BLaER1 treated with 17β-estradiol and CSF1 and Interleukin-3, amounts not matched to agents 10 nM and 100 nM (cell line): ENCODE measurements at regions not wholly inside any gene's neighbourhood (a gene's known extent, or its start where the extent isn't known, plus 50 kb on each side); places are given as distances from the start of the nearest gene placed in this dataset.
A peak's percentile ranks its signal among the peaks of the same experiment; 100 is the strongest.

Experiments used
- H3K27ac ChIP-seq, 11 experiments: shearing (Covaris generic); formaldehyde crosslinking; 2 replicates each; pipeline ENCODE4 v1.8.1; 2022
- H3K27me3 ChIP-seq, 11 experiments: shearing (Covaris generic); formaldehyde crosslinking; 2 replicates each; pipeline ENCODE4 v1.8.1; 2022
- H3K36me3 ChIP-seq, 11 experiments: shearing (Covaris generic); formaldehyde crosslinking; 2 replicates each; pipeline ENCODE4 v1.8.1; 2022
- H3K4me1 ChIP-seq, 10 experiments: shearing (Covaris generic); formaldehyde crosslinking; 2 replicates each; pipeline ENCODE4 v1.8.1; 2022
- H3K4me2 ChIP-seq, 11 experiments: shearing (Covaris generic); formaldehyde crosslinking; 2 replicates each; pipeline ENCODE4 v1.8.1; 2022
- H3K4me3 ChIP-seq, 10 experiments: shearing (Covaris generic); formaldehyde crosslinking; 2 replicates each; pipeline ENCODE4 v1.8.1; 2022
- H3K9ac ChIP-seq, 11 experiments: shearing (Covaris generic); formaldehyde crosslinking; 2 replicates each; pipeline ENCODE4 v1.8.1; 2022
- H3K9me3 ChIP-seq, 11 experiments: shearing (Covaris generic); formaldehyde crosslinking; replicated peaks in 1 of 11; 2 replicates each; pipeline ENCODE4 v1.8.1; 2022
- H4K20me1 ChIP-seq, 11 experiments: shearing (Covaris generic); formaldehyde crosslinking; 2 replicates each; pipeline ENCODE4 v1.8.1; 2022
- Cebpa-rat ChIP-seq, 11 experiments: shearing (Covaris generic); IDR thresholded peaks; 2 replicates each; pipeline ENCODE4 v1.8.1; 2022

GRCh38 chr11:119983816-119984215, 154.1 kb downstream of the TRIM29 start:
- Histone ChIP-seq H4K20me1 (no peaks in the 10 kb centered on the region; a peak in 1 of 22 replicates), H3K27me3 (no peaks in the 10 kb centered on the region), H3K4me1 (peaks cover 0 to 26% (median 21%) of the 10 kb centered on the region in 10 experiments; a peak in 15 of 20 replicates), H3K9ac (no peak overlapping the region), H3K27ac (no peak overlapping the region), H3K4me2 (no peak overlapping the region), H3K4me3 (no peak overlapping the region), H3K36me3 (no peaks in the 10 kb centered on the region), H3K9me3 (no peaks in the 10 kb centered on the region)
- no peak for TF ChIP-seq Cebpa-rat (IDR thresholded peaks at IDR 0.05)

- Histone ChIP-seq H3K4me3 (no peak overlapping the region), H4K20me1 (no peaks in the 10 kb centered on the region; a peak in 1 of 22 replicates), H3K4me2 (peak overlapping the region in 8 of 11 experiments; percentile 9 to 43 (median 32); a peak in 13 of 22 replicates), H3K4me1 (peaks cover 0 to 21% (median 16%) of the 10 kb centered on the region in 10 experiments; a peak in 15 of 20 replicates), H3K9me3 (no peaks in the 10 kb centered on the region), H3K9ac (no peak overlapping the region), H3K27ac (no peak overlapping the region), H3K27me3 (no peaks in the 10 kb centered on the region), H3K36me3 (no peaks in the 10 kb centered on the region)
- no peak for TF ChIP-seq Cebpa-rat (IDR thresholded peaks at IDR 0.05)
Observed at GRCh38 chr11:119983240-119983732, 154.6 kb downstream of the TRIM29 start.

GRCh38 chr11:119982517-119983239, 155.2 kb downstream of the TRIM29 start:
- H3K4me3 ChIP-seq = no peak overlapping the region
- H3K4me2 ChIP-seq = peak overlapping the region in 8 of 11 experiments; percentile 9 to 43 (median 32); a peak in 13 of 22 replicates

DNA sequence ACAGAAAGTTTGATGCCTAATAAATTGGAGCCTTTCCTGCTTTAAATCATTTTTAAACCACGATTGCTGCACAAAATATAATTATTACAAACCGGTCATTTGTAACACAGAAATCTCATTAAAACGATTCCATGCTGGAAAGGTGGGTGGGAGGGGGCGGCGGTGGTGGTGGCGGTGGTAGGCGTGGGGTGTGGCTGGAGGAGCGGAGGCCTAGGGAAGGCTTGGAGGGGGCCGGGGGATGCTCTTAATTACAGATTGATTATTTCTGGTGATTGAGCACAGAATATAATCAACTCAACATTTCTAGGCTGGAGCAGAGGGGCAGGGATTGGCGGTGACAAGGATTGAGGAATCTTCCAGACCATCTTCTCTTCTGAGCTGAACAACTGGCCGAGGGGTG, 157.5 kb downstream of the TRIM29 start:
- no peak for TF ChIP-seq Cebpa-rat (IDR thresholded peaks at IDR 0.05)
- 0 out of 22 replicates have a peak overlapping the region, but pooled peaks of 2 of the 11 experiments have one; percentile 4 to 12 for H3K4me2 ChIP-seq
- no peaks in the 10 kb centered on the region for H3K27me3 ChIP-seq
- no peak overlapping the region for H3K9ac ChIP-seq
- no peak overlapping the region for H3K4me3 ChIP-seq
- no peaks in the 10 kb centered on the region for H3K36me3 ChIP-seq
- H3K9me3 ChIP-seq = no peaks in the 10 kb centered on the region
- H3K4me1 ChIP-seq = peaks cover 0 to 43% (median 36%) of the 10 kb centered on the region in 10 experiments; a peak in 17 of 20 replicates
- H3K27ac ChIP-seq = no peak overlapping the region
- H4K20me1 ChIP-seq = peaks cover 0 to 6% (median 0%) of the 10 kb centered on the region in 11 experiments; a peak in 3 of 22 replicates

More at GRCh38 chr11:119982517-119983239, 155.2 kb downstream of the TRIM29 start:
- TF ChIP-seq Cebpa-rat (IDR thresholded peaks at IDR 0.05) = no peak
- Histone ChIP-seq H4K20me1 (peaks cover 0 to under 1% (median 0%) of the 10 kb centered on the region in 11 experiments; a peak in 3 of 22 replicates), H3K9ac (no peak overlapping the region), H3K9me3 (no peaks in the 10 kb centered on the region), H3K27ac (no peak overlapping the region), H3K4me1 (peaks cover 0 to 22% (median 18%) of the 10 kb centered on the region in 10 experiments; a peak in 17 of 20 replicates), H3K36me3 (no peaks in the 10 kb centered on the region), H3K27me3 (no peaks in the 10 kb centered on the region)

GRCh38 chr11:119979701-119980100, 158.2 kb downstream of the TRIM29 start:
- Histone ChIP-seq H3K9me3 (no peaks in the 10 kb centered on the region), H3K4me3 (no peak overlapping the region), H3K9ac (no peak overlapping the region), H3K4me1 (peaks cover 0 to 50% (median 41%) of the 10 kb centered on the region in 10 experiments; a peak in 17 of 20 replicates), H3K36me3 (no peaks in the 10 kb centered on the region), H3K27ac (no peak overlapping the region), H3K4me2 (no peak overlapping the region), H3K27me3 (no peaks in the 10 kb centered on the region), H4K20me1 (peaks cover 0 to 6% (median 0%) of the 10 kb centered on the region in 11 experiments; a peak in 3 of 22 replicates)
- no peak for TF ChIP-seq Cebpa-rat (IDR thresholded peaks at IDR 0.05)

- H3K27ac ChIP-seq = no peak overlapping the region
- no peak overlapping the region for H3K4me2 ChIP-seq
- H3K9me3 ChIP-seq = no peaks in the 10 kb centered on the region
- H3K36me3 ChIP-seq = no peaks in the 10 kb centered on the region
- H3K4me3 ChIP-seq = no peak overlapping the region
- peaks cover 0 to 56% (median 41%) of the 10 kb centered on the region in 10 experiments; a peak in 17 of 20 replicates for H3K4me1 ChIP-seq
- no peak overlapping the region for H3K9ac ChIP-seq
- H4K20me1 ChIP-seq = peaks cover 0 to 6% (median 0%) of the 10 kb centered on the region in 11 experiments; a peak in 3 of 22 replicates
- TF ChIP-seq Cebpa-rat (IDR thresholded peaks at IDR 0.05) = no peak
- H3K27me3 ChIP-seq = no peaks in the 10 kb centered on the region
Observed at GRCh38 chr11:119978696-119979095, 159.2 kb downstream of the TRIM29 start.

DNA sequence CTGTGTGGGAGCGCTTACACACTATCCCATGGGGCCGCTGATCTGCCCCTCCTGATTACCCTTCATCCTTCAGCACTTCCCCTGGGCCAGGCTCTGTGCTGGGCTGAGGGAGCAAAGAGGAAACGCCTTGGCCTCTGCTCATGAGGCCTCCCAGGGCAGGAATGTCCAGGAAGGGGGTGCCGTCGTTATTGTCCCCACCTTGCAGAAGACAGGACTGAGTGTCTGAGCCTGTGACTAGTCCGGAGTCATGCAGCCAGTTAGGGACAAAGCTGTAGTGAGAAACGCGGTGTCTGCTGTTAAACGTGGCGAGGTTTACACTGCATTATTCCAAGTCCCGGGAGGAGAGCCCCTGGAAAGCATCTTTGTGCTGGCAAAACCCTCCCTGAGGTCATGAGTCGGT, 160.0 kb downstream of the TRIM29 start:
- peaks cover 0 to 6% (median 0%) of the 10 kb centered on the region in 11 experiments; a peak in 3 of 22 replicates for H4K20me1 ChIP-seq
- H3K4me1 ChIP-seq = peaks cover 0 to 51% (median 37%) of the 10 kb centered on the region in 10 experiments; a peak in 17 of 20 replicates
- peak overlapping the region in 9 of 11 experiments; percentile 34 to 88 (median 74); a peak in 18 of 22 replicates for H3K4me2 ChIP-seq
- no peaks in the 10 kb centered on the region for H3K36me3 ChIP-seq
- H3K4me3 ChIP-seq = no peak overlapping the region
- no peaks in the 10 kb centered on the region for H3K27me3 ChIP-seq
- H3K9ac ChIP-seq = no peak overlapping the region
- H3K9me3 ChIP-seq = no peaks in the 10 kb centered on the region
- TF ChIP-seq Cebpa-rat (IDR thresholded peaks at IDR 0.05) = no peak
- H3K27ac ChIP-seq = no peak overlapping the region

GRCh38 chr11:119977561-119977860, 160.4 kb downstream of the TRIM29 start:
- Histone ChIP-seq H3K4me2 (peak overlapping the region in 9 of 11 experiments; percentile 34 to 88 (median 74); a peak in 18 of 22 replicates), H4K20me1 (peaks cover 0 to 6% (median 0%) of the 10 kb centered on the region in 11 experiments; a peak in 3 of 22 replicates), H3K9me3 (no peaks in the 10 kb centered on the region), H3K27me3 (no peaks in the 10 kb centered on the region), H3K27ac (no peak overlapping the region), H3K36me3 (no peaks in the 10 kb centered on the region), H3K9ac (no peak overlapping the region), H3K4me1 (peaks cover 0 to 47% (median 33%) of the 10 kb centered on the region in 10 experiments; a peak in 17 of 20 replicates), H3K4me3 (no peak overlapping the region)
- TF ChIP-seq Cebpa-rat (IDR thresholded peaks at IDR 0.05) = no peak

DNA sequence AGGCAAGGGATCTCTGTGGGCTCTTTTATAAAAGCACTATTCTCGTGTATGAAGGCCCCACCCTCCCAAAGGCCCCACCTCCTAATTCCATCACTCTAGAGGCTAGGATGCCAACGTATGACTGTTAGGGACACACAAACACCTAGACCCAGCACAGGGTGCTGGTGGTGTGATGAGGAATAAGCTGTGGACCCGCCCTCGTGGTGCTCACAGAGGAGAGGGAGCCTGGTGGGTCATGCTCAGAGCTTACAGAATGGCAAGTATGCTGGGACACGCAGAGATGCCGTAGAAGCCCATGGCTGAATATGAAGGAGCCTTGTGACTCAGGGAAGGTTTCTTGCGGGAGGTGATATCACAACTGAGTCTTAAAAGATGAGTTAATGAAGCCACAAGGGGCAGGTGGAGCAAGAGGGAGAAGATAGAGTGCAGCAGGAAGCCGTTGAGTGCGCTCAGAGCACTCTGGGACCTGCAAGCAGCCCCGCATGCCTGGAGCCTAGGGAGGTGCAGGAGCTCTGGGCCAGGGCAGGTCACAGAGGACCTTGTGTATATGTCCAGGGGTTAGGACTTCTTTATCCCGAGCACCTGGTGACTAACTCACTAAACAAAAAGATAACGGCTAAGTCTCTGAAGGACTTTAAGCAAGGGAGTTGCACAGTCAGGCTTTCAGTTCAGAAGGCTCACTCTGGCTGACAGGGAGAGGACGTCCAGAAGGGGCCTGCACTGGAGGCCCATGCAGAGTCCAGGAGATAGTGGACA, 160.9 kb downstream of the TRIM29 start:
- no peak for TF ChIP-seq Cebpa-rat (IDR thresholded peaks at IDR 0.05)
- no peak overlapping the region for H3K27ac ChIP-seq
- H4K20me1 ChIP-seq = peaks cover 0 to 6% (median 0%) of the 10 kb centered on the region in 11 experiments; a peak in 3 of 22 replicates
- H3K4me2 ChIP-seq = peak overlapping the region in 9 of 11 experiments; percentile 34 to 88 (median 74); a peak in 18 of 22 replicates
- H3K9ac ChIP-seq = no peak overlapping the region
- H3K4me3 ChIP-seq = no peak overlapping the region
- no peaks in the 10 kb centered on the region for H3K36me3 ChIP-seq
- no peaks in the 10 kb centered on the region for H3K27me3 ChIP-seq
- peaks cover 0 to 46% (median 33%) of the 10 kb centered on the region in 10 experiments; a peak in 17 of 20 replicates for H3K4me1 ChIP-seq
- H3K9me3 ChIP-seq = no peaks in the 10 kb centered on the region
